ENCODE measurements at regions not wholly inside any gene's neighbourhood (a gene's known extent, or its start where the extent isn't known, plus 50 kb on each side); places are given as distances from the start of the nearest gene placed in this dataset.

DNA sequence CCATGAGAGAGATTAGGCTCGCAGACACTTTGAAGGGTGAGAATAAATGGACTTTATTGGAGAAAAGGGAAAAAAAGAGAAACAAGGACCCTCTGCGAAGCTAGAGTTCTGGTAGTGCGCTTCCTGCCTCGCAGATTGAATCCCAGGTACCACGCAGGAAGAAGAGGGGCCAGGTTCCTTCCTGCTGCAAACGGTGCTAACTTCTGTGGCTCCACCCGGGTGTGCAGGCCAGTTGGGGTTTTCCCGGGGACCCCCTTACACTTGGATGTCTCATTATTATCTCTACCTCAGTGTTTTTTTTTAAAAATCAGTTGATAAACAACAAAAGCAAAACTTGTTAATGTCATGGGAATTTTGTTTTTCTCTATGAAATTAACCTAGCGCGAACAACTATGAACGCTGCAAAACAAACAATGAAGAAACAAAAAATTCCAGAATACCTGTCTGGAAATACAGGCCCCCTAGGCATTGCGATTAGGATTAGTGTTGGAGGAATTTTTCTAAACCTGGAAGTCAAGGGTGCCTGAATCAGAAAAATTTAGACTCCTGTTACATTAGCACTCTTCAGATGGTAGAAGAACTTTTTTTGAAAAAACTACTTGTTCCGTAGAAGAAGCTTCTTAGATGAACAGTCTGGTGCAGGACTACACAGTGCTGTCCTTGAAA is 414.5 kb downstream of the MAN2A1 start:
- TF ChIP-seq, protein P1, sequence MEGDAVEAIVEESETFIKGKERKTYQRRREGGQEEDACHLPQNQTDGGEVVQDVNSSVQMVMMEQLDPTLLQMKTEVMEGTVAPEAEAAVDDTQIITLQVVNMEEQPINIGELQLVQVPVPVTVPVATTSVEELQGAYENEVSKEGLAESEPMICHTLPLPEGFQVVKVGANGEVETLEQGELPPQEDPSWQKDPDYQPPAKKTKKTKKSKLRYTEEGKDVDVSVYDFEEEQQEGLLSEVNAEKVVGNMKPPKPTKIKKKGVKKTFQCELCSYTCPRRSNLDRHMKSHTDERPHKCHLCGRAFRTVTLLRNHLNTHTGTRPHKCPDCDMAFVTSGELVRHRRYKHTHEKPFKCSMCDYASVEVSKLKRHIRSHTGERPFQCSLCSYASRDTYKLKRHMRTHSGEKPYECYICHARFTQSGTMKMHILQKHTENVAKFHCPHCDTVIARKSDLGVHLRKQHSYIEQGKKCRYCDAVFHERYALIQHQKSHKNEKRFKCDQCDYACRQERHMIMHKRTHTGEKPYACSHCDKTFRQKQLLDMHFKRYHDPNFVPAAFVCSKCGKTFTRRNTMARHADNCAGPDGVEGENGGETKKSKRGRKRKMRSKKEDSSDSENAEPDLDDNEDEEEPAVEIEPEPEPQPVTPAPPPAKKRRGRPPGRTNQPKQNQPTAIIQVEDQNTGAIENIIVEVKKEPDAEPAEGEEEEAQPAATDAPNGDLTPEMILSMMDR (IDR thresholded peaks at IDR 0.05; ENCODE audit: poor library complexity) = no peak
- no peak for TF ChIP-seq EZH2phosphoT487 (IDR thresholded peaks at IDR 0.05; ENCODE audit: low read depth, severe bottlenecking, unreplicated experiment)

All from hepatocyte (in vitro differentiated cells).